ENCODE measurements at regions not wholly inside any gene's neighbourhood (a gene's known extent, or its start where the extent isn't known, plus 50 kb on each side); places are given as distances from the start of the nearest gene placed in this dataset.

DNA sequence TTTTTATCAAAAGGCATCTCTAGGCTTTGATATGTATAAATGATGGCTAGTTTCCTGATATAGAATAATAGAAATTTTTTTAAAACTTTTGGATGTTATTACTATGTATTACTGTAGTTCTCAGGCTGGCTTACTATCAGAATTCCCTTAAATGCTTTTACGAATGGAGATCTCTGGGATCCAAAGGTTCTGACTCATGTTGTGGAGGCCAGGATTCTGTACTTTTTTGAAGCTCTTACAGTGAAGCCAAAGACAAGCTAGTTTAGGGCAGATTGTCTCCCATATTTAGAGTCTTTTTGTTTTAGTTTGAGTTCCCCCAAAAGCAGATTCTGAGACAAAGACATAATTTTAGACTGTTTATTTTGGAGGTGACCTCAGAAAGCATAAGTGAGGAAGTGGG lies 265.9 kb upstream of the SESN3 start:
- TF ChIP-seq, protein P1, sequence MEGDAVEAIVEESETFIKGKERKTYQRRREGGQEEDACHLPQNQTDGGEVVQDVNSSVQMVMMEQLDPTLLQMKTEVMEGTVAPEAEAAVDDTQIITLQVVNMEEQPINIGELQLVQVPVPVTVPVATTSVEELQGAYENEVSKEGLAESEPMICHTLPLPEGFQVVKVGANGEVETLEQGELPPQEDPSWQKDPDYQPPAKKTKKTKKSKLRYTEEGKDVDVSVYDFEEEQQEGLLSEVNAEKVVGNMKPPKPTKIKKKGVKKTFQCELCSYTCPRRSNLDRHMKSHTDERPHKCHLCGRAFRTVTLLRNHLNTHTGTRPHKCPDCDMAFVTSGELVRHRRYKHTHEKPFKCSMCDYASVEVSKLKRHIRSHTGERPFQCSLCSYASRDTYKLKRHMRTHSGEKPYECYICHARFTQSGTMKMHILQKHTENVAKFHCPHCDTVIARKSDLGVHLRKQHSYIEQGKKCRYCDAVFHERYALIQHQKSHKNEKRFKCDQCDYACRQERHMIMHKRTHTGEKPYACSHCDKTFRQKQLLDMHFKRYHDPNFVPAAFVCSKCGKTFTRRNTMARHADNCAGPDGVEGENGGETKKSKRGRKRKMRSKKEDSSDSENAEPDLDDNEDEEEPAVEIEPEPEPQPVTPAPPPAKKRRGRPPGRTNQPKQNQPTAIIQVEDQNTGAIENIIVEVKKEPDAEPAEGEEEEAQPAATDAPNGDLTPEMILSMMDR (conservative IDR thresholded peaks at IDR 0.05; ENCODE audit: low read depth, low read length) = no peak
- TF ChIP-seq EZH2 (IDR thresholded peaks at IDR 0.05; ENCODE audit: borderline replicate concordance, low read depth, low read length, poor library complexity, severe bottlenecking) = no peak

All from A673 (cell line).